Stimulated activated CD4-positive, alpha-beta T cell treated with anti-CD3 and anti-CD28 coated beads, Interleukin-15, amount 100 ng/mL, for 24 hours (primary cell): ENCODE measurements at regions not wholly inside any gene's neighbourhood (a gene's known extent, or its start where the extent isn't known, plus 50 kb on each side); places are given as distances from the start of the nearest gene placed in this dataset.
"Not testable (repeated sequence)": the region's sequence is repeated elsewhere in the genome, so short reads cannot be mapped to it uniquely, and the experiment has no call there.

ENCODE experiments used
- DNase-seq: peaks from one replicate; pipeline ENCODE4 v3.0.0-alpha.2; 2020

DNA sequence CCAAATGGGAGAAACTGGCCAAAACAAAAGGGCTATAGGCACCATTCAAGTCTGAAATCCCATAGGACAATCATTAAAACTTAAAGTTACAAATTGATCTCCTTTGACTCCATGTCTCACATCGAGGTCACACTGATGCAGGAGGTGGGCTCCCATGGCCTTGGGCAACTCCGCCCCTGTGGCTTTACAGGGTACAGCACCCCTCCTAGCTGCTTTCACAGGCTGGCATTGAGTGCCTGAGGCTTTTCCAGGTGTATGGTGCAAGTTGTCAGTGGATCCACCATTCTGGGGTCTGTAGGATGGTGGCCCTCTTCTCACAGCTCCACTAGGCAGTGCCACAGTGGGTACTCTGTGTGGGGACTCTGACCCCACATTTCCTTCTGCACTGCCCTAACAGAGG, 662.1 kb downstream of the XPNPEP1 start:
- DNase-seq = no peak

DNA sequence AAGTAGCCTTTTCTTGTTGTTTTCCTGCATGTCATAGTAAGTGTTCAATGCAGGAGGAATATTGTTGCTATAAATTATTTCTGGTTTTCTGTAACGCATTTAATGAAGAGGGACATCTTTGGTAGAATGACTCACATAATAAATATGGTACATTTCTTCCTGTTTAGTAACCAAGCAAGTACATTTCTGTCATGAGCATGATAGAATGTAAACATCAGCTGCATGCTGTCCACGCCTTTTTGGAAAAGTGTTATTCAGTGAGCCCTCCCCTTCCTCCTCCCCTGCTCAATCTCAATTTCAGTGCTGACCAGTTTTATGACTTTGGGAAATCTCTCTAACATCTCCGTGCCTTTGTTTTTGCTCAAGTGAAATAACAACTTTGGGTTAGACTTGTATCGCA, 664.0 kb downstream of the XPNPEP1 start:
- no peak for DNase-seq

- DNase-seq = no peak
Measured at GRCh38 chr10:109253306-109253705, 670.0 kb downstream of the XPNPEP1 start.

DNA sequence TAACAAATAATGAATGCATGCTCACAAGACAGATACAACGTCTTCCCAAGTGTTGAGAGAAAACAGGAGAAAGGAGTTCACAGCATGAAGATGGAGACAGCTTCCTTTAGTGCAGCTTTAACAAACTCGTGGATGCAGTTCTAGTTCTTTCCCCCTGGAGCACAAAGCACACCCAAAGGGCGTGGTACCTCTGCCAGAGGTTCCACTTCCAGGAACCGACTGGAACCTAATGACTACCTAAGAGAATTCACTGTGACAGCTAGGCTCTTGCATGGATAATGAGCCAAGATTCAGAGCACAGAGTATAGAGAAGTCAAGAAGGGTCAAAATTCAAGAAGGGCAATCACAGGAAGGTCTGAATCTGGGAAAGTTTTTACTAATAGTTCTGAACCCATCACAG, 673.2 kb downstream of the XPNPEP1 start:
- DNase-seq = no peak

- DNase-seq = no peak
Measured at GRCh38 chr10:109247814-109248213, 675.5 kb downstream of the XPNPEP1 start.

DNA sequence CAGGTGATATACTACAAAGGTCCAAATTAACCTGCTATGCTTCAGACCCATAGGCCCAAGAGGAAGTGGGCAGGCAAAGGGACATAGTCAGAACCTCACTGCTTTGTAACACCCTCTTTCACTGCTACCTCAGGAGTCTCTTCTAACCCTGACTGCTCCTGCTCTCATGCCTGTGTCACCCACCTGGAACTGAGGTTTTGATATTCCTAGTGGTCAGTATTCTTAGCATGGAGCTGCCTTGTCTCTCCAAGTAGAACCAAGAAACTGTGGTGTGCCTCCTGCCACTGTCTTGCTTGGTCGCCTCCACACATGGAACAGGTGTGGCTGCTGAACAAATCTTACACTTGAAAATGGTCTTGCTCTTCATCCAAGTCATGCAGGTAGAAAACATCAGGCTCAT, 677.5 kb downstream of the XPNPEP1 start:
- DNase-seq = no peak

DNA sequence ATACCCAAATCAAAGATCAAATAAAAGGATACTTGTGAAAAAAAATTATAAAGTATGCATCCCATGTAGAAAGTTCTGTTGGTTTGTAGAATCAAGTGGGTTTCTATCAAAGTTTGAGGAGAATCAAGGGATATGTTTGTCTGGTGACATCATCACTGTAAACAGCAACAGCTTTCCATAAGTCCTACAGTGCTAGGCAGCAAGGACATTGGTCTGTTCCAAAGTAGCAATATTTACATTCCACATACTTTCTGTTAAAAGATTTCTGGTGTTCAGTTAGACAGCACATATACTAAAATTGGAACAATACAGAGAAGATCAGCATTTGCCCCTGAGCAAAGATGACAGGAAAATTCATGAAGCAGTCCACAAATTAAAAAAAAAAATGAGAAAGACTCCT, 683.9 kb downstream of the XPNPEP1 start:
- DNase-seq = no peak

DNA sequence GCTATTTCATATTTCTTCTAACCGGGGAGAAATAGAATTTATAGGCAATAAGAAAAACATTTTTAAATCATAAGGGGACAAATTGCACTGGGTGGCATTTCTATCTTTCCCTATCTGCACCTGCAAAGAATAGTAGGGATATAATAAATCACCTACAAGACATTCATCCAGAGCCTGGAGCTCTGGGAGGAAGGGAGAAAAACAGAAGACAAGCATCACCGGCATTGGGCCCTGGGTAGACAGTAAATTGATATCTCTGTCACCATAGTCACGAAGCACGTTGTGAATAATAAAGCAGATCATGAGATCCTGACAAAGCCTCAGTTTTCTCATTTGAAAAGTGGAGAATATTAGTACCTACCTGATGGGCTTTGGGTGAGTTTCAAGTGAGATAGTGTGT, 685.6 kb downstream of the XPNPEP1 start:
- no peak for DNase-seq

GRCh38 chr10:109237050-109237449, 686.3 kb downstream of the XPNPEP1 start:
- DNase-seq = no peak

- not testable (repeated sequence) for DNase-seq
Measured at GRCh38 chr10:109223533-109223932, 699.8 kb downstream of the XPNPEP1 start.

GRCh38 chr10:109219935-109220605, 703.2 kb downstream of the XPNPEP1 start:
- DNase-seq = no peak

DNA sequence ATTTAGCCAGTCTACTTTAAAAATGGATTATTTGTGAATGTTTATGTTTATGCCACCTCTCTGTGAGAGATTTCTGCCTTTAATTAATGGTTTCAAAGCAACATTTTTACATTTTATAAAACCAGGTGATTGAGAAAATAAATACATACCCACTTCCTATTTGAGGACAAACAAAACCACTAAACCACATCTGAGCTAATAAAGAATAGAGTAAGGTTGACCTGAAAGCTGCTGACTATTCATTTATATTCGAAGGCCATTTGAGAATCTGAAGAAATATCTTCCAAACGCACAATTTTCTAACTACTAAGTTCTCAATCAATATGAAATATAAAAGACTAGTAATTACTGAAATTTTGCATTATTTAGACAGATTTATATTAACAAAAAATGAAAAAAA, 705.1 kb downstream of the XPNPEP1 start:
- DNase-seq = no peak

DNA sequence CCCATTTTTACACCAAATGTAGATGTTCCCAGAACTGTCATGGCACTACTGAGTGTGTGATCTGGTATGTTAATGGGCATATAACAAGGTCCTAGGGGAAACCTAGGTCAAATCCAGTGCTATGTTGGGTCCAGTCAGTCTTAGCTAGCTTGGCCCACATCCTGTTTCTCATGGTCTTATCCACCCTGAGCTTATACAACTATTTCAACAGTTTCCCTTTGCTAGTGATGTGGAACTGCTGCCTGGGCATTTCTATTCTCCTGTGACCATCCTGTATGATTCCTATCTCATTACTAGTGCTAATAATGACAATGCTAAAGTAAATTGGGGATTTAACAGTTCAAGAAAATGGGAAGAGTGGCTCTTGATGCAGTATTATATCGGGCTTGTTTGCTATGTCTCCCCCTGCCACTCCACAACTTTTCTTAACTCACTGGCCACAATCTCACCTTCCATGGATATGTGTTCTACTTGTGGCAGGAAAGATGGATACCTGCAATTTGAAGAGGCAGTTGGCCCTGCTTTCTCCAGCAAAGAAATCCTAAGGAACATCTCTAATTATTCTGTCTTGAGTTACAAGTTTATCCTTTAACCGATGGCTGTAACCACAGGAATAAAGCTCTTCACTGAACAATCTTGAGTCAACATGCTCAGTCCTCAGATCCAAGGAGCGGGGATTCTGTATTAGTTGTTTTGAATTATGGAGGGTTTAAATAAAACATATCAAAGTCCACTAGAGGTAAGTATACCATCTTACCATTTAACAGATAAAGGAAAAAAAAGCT, 707.8 kb downstream of the XPNPEP1 start:
- DNase-seq = no peak

GRCh38 chr10:109214891-109215290, 708.4 kb downstream of the XPNPEP1 start:
- DNase-seq = not testable (repeated sequence)

GRCh38 chr10:109207361-109207760, 716.0 kb downstream of the XPNPEP1 start:
- DNase-seq = no peak

GRCh38 chr10:109205929-109206585, 717.3 kb downstream of the XPNPEP1 start:
- no peak for DNase-seq

DNA sequence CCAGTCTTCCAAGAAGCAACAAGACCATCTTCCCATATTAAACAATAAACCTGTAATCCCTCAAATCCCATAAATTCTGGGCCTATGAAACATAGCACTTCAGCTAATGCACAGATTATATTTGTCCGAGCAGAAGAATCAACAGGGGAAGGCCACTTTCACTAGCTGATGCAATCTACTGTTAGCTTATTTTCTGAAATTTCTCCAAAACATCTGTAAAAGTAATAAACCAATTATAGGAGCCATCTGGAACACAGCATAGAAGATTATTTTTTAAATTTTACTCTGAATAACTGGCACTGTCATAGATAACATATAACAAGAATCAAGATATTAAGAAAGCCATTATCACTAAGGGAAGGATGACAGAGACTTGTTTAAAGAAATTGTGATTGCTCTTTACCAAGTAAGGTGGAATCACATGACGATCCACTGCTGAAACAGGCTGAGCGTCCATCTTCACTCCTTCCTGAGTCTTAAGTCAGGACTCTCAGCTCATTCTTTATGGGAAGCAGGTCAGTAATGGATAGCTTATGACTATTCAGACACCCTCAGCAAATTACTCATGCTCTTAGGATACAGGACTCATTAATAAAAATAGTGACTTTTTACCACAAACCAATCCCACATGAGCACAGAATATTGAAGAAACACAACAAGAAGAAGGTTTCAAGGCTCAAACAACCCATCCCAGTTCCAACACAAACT, 719.5 kb downstream of the XPNPEP1 start:
- no peak for DNase-seq

GRCh38 chr10:109202111-109202510, 721.2 kb downstream of the XPNPEP1 start:
- no peak for DNase-seq

DNA sequence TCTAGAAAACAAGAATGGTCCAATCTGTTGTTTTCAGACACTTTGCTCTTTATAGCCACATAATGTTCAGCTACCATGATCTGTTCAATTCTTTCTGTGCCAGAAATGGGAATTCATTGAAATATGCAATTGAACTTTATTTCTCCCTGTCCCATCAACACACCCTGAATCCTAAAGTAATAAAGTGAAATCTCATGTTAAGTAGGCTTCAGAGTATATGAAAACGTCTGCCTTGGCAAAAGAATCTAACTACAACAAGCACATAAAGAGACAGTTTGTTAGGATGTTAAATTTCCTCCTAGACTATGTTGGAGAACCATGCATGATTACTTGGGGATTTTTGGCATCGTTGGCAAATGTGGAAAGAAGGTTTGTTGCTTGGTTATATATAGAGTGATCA, 722.7 kb downstream of the XPNPEP1 start:
- DNase-seq = no peak

- DNase-seq = no peak
Measured at GRCh38 chr10:109191823-109192222, 731.5 kb downstream of the XPNPEP1 start.

GRCh38 chr10:109191341-109191740, 732.0 kb downstream of the XPNPEP1 start:
- DNase-seq = no peak

GRCh38 chr10:109187677-109188076, 735.6 kb downstream of the XPNPEP1 start:
- no peak for DNase-seq

GRCh38 chr10:109183366-109183765, 739.9 kb downstream of the XPNPEP1 start:
- no peak for DNase-seq
